GM12878 (cell line): ENCODE measurements at regions not wholly inside any gene's neighbourhood (a gene's known extent, or its start where the extent isn't known, plus 50 kb on each side); places are given as distances from the start of the nearest gene placed in this dataset.

Source experiments
- ATAC-seq: fragments of 200-7000 bp; cut with Tn5 transposase; 3 replicates; pipeline ENCODE4 v1.9.1; 2020; ENCODE audit warnings: mild to moderate bottlenecking, moderate library complexity
- BruUV-seq: library from RNA; stranded (reverse); fragments of 400-500 nt; replicated peaks from 2 replicates; lab custom pipeline; 2021; lab: Mats Ljungman, UMichigan
- CTCF ChIA-PET: fragments of 300-600 bp; sonication (Branson Sonifier 250); formaldehyde crosslinking; extraction: SDS; loops from one replicate; lab custom pipeline; 2021; ENCODE audit warnings: inconsistent platforms; lab: Yijun Ruan, JAX
- POLR2A ChIA-PET: fragments of 350-600 bp; formaldehyde crosslinking; extraction: SDS; loops from one replicate; lab custom pipeline; 2021; ENCODE audit warnings: inconsistent platforms; lab: Charles Lee
- RAD21 ChIA-PET: fragments of 300-600 bp; sonication (Branson Sonifier 250); formaldehyde crosslinking; loops from one replicate; lab custom pipeline; 2023; ENCODE audit warnings: antibody characterized with exemption; ENCODE audit not compliant: unreplicated experiment; lab: Charles Lee
- SMC1A ChIA-PET: fragments of 300-600 bp; sonication (Branson Sonifier 250); formaldehyde crosslinking; loops from one replicate; lab custom pipeline; 2023; ENCODE audit not compliant: unreplicated experiment, uncharacterized antibody; lab: Charles Lee
- DNase-seq: peaks from one replicate; pipeline ENCODE4 v3.0.0-alpha.2; 2011; ENCODE audit warnings: low read depth, low spot score
- FAIRE-seq: peaks from 3 replicates; lab custom pipeline; 2011; peaks lifted over from hg19 to GRCh38; lab: Jason Lieb, UNC
- H2AFZ ChIP-seq: 2 replicates; pipeline ENCODE4 v1.6.0; 2011; ENCODE audit warnings: low read depth, low read length, control low read depth; ENCODE audit not compliant: control insufficient read depth
- H3K27ac ChIP-seq: 2 replicates; pipeline ENCODE4 v1.5.1; 2011; ENCODE audit warnings: control low read depth; ENCODE audit not compliant: control insufficient read depth, insufficient read depth
- H3K27me3 ChIP-seq, 2 experiments: replicated peaks in 1 of 2; 2 replicates each; pipeline versions ENCODE4 v1.6.0 to v1.6.1; 2011; ENCODE audit warnings: low read length in 1 of 2; ENCODE audit not compliant: control insufficient read depth in 2 of 2, insufficient read depth in 2 of 2
- H3K36me3 ChIP-seq, 2 experiments: 2 replicates each; pipeline ENCODE4 v1.5.1; 2011; ENCODE audit warnings: low read length in 1 of 2; ENCODE audit not compliant: control insufficient read depth in 2 of 2, insufficient read depth in 2 of 2
- H3K4me1 ChIP-seq: 2 replicates; pipeline ENCODE4 v1.6.1; 2011; ENCODE audit warnings: mild to moderate bottlenecking, low read length, moderate library complexity, mixed read lengths; ENCODE audit not compliant: control insufficient read depth, insufficient read depth
- H3K4me2 ChIP-seq: 2 replicates; pipeline ENCODE4 v1.6.0; 2011; ENCODE audit warnings: control low read depth; ENCODE audit not compliant: control insufficient read depth, insufficient read depth
- H3K4me3 ChIP-seq: fragments of 200-600 bp; sonication (generic); 2 replicates; pipeline ENCODE4 v1.5.1; 2016
- H3K79me2 ChIP-seq: 2 replicates; pipeline ENCODE4 v1.6.0; 2011; ENCODE audit warnings: low read length; ENCODE audit not compliant: control insufficient read depth, insufficient read depth
- H3K9ac ChIP-seq: 2 replicates; pipeline ENCODE4 v1.8.0; 2011; ENCODE audit warnings: low read length, control low read depth, mixed read lengths; ENCODE audit not compliant: control insufficient read depth, insufficient read depth
- H3K9me3 ChIP-seq: replicated peaks from 3 replicates; pipeline ENCODE4 v1.5.1; 2011; ENCODE audit warnings: mild to moderate bottlenecking, low read length; ENCODE audit not compliant: control insufficient read depth, insufficient read depth
- H4K20me1 ChIP-seq: 2 replicates; pipeline ENCODE4 v1.6.0; 2011; ENCODE audit not compliant: control insufficient read depth, insufficient read depth
- CBFB ChIP-seq: IDR thresholded peaks from 2 replicates; pipeline ENCODE4 v1.6.1; 2016; ENCODE audit warnings: antibody characterized with exemption, low read depth
- IKZF2 ChIP-seq, 2 experiments: fragments of 450-650 bp; IDR thresholded peaks; 2 replicates each; pipeline ENCODE4 v1.6.1; 2017; ENCODE audit warnings: mild to moderate bottlenecking in 2 of 2, moderate library complexity in 2 of 2
- IRF4 ChIP-seq: IDR thresholded peaks from 2 replicates; pipeline ENCODE4 v1.6.1; 2011; ENCODE audit warnings: low read depth, low read length
- LARP7 ChIP-seq: fragments of 450-650 bp; IDR thresholded peaks from 2 replicates; pipeline ENCODE4 v1.6.1; 2017; ENCODE audit warnings: mild to moderate bottlenecking
- MYC ChIP-seq: IDR thresholded peaks from 2 replicates; pipeline ENCODE4 v1.6.1; 2011; ENCODE audit warnings: mild to moderate bottlenecking, low read length, moderate library complexity, inconsistent platforms; ENCODE audit not compliant: insufficient read depth, insufficient replicate concordance, insufficient read length, severe bottlenecking
- NR2F1 ChIP-seq: fragments of 450-650 bp; conservative IDR thresholded peaks from 2 replicates; pipeline ENCODE4 v1.6.1; 2017; ENCODE audit warnings: mild to moderate bottlenecking
- POLR2AphosphoS5 ChIP-seq: IDR thresholded peaks from 2 replicates; pipeline ENCODE4 v1.6.1; 2011; ENCODE audit warnings: mild to moderate bottlenecking, low read length, inconsistent platforms
- RB1 ChIP-seq: fragments of 450-650 bp; formaldehyde crosslinking; IDR thresholded peaks from 2 replicates; pipeline ENCODE4 v1.6.1; 2017; ENCODE audit warnings: mild to moderate bottlenecking, borderline replicate concordance
- SMARCA5 ChIP-seq: fragments of 450-650 bp; IDR thresholded peaks from 2 replicates; pipeline ENCODE4 v1.6.1; 2017; ENCODE audit warnings: mild to moderate bottlenecking
- TARDBP ChIP-seq: IDR thresholded peaks from 2 replicates; pipeline ENCODE4 v1.6.1; 2016; ENCODE audit warnings: borderline replicate concordance
- WGBS: methylation state at CpG from one replicate; pipeline ENCODE4 v1.1.6; 2016; ENCODE audit warnings: low lambda C conversion rate; ENCODE audit not compliant: insufficient replicate concordance, insufficient coverage; ENCODE audit errors: missing lambda C conversion rate; 5-methylcytosine and 5-hydroxymethylcytosine counted together
- in situ Hi-C: fragments of 300-500 bp; cut with MboI; formaldehyde crosslinking; loops from 9 replicates; pipeline ENCODE4 v1.14.3; 2018; ENCODE audit warnings: mixed read lengths
- intact Hi-C: fragments of 100-400 bp; cut with micrococcal nuclease; formaldehyde crosslinking; loops from one replicate; pipeline ENCODE4 v1.14.2; 2022; ENCODE audit not compliant: unreplicated experiment
- TF ChIP-seq, protein P1 (sequence below): fragments of 150-350 bp; IDR thresholded peaks from 2 replicates; pipeline ENCODE4 v1.6.1; 2014; ENCODE audit warnings: mild to moderate bottlenecking, low read depth, low read length
- TF ChIP-seq, protein P2 (sequence below): fragments of 450-650 bp; conservative IDR thresholded peaks from 2 replicates; pipeline ENCODE4 v1.6.1; 2017; ENCODE audit warnings: mild to moderate bottlenecking, moderate library complexity

DNA sequence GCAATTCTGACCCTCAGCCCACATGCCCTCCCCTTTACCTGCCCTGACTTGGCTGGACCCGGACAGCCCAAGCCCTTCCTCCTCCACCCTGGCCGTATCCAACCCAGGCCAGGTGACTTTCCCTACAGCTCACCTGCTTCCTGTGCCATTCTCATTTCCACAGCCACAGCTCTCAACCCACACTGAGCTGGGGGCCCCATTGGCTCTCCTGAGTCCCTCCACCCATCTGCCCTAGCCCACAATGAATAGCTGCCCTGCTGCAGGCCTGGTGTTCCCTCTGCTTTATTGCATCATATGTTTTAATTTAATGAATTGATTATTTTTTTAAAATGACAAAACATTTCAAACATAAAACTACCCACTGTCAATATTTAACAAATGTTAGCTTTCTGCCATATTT lies 118.5 kb upstream of the BACH2 start:
- H3K9ac ChIP-seq: no peak overlapping the region
- intact Hi-C loops (no loop called here), in situ Hi-C loops (no loop called here)
- no peaks in the 10 kb centered on the region for H3K36me3 ChIP-seq
- POLR2A ChIA-PET: no interaction called here
- SMC1A ChIA-PET: interaction anchor here (0.6 to 4.0 kb wide), 2 partner anchors 9 to 19 kb away, joined by 3 to 17 read pairs; no protein-coding TSS in a partner anchor
- BruUV-seq: no TSS peak
- DNase-seq: no peak
- no peaks in the 10 kb centered on the region for H3K79me2 ChIP-seq
- H3K4me1 ChIP-seq: no peaks in the 10 kb centered on the region
- no peak for FAIRE-seq
- 67% methylated on average over 2 of the region's 2 CpGs for WGBS
- RAD21 ChIA-PET: interaction anchor here (0.7 to 1.9 kb wide), 2 partner anchors 64 to 129 kb away, joined by 3 to 6 read pairs; no protein-coding TSS in a partner anchor
- no peak overlapping the region for H3K27ac ChIP-seq
- CTCF ChIA-PET: interaction anchor here (0.6 to 1.6 kb wide), 4 partner anchors 9 to 1433 kb away, joined by 3 read pairs; no protein-coding TSS in a partner anchor
- TF ChIP-seq MYC: no peak
- TF ChIP-seq NR2F1: no peak
- no peak for TF ChIP-seq IKZF2 (IDR thresholded peaks at IDR 0.05)
- TF ChIP-seq, protein P1, sequence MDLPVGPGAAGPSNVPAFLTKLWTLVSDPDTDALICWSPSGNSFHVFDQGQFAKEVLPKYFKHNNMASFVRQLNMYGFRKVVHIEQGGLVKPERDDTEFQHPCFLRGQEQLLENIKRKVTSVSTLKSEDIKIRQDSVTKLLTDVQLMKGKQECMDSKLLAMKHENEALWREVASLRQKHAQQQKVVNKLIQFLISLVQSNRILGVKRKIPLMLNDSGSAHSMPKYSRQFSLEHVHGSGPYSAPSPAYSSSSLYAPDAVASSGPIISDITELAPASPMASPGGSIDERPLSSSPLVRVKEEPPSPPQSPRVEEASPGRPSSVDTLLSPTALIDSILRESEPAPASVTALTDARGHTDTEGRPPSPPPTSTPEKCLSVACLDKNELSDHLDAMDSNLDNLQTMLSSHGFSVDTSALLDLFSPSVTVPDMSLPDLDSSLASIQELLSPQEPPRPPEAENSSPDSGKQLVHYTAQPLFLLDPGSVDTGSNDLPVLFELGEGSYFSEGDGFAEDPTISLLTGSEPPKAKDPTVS: no peak
- TF ChIP-seq RB1: no peak
- no peak for TF ChIP-seq SMARCA5
- TF ChIP-seq LARP7: no peak
- TF ChIP-seq, protein P2, sequence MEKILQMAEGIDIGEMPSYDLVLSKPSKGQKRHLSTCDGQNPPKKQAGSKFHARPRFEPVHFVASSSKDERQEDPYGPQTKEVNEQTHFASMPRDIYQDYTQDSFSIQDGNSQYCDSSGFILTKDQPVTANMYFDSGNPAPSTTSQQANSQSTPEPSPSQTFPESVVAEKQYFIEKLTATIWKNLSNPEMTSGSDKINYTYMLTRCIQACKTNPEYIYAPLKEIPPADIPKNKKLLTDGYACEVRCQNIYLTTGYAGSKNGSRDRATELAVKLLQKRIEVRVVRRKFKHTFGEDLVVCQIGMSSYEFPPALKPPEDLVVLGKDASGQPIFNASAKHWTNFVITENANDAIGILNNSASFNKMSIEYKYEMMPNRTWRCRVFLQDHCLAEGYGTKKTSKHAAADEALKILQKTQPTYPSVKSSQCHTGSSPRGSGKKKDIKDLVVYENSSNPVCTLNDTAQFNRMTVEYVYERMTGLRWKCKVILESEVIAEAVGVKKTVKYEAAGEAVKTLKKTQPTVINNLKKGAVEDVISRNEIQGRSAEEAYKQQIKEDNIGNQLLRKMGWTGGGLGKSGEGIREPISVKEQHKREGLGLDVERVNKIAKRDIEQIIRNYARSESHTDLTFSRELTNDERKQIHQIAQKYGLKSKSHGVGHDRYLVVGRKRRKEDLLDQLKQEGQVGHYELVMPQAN: no peak
- no peak for TF ChIP-seq IRF4
- TF ChIP-seq CBFB: no peak
- TF ChIP-seq TARDBP: no peak
- TF ChIP-seq POLR2AphosphoS5: no peak
- no peaks in the 10 kb centered on the region; the same call in 1 of the 3 replicates for H3K9me3 ChIP-seq
- ATAC-seq: no peak
- H3K27me3 ChIP-seq: peaks cover 0 to 3% of the 10 kb centered on the region in 2 experiments; a peak in 1 of 4 replicates
- no peak overlapping the region for H2AFZ ChIP-seq
- no peaks in the 10 kb centered on the region for H4K20me1 ChIP-seq
- H3K4me3 ChIP-seq: no peak overlapping the region
- H3K4me2 ChIP-seq: no peak overlapping the region
